EL (cell line): ENCODE measurements at regions not wholly inside any gene's neighbourhood (a gene's known extent, or its start where the extent isn't known, plus 50 kb on each side); places are given as distances from the start of the nearest gene placed in this dataset.
"Not testable (repeated sequence)": the region's sequence is repeated elsewhere in the genome, so short reads cannot be mapped to it uniquely, and the experiment has no call there.

Source experiments
- DNase-seq: peaks from one replicate; pipeline ENCODE4 v3.0.0-alpha.2; 2016

DNA sequence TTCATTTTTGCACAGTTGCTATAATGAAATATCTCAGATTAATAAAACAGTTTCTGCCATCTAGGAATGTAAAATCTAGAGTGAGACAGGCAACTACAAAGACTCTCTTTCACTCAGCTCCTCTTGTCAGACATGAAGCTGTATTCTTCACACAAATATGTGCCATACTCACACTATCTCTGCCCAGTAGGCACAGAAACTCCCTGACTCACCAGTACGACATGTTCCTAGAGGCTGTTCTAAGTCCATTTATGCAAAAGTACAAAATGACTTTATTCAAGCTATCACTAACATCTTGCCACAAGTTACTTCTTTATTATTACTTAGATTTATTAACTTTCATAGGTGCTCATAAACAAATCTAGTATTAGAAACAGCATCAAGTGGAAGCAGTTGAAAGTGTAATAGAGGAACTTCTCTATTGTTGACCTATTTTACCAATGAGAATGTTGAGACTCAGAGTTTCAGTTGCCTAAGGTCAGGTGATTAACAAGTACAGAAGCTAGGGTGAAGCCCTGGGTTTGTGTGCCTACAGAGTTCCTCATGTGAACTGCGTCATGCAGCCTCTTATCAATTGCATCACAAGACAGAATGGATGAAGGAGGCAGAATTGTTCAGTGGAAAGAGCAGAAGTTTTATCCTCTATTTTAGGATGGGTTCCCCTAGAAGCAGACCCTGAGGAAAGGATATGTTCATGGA, 98.9 kb downstream of the RGS2 start:
- peak; percentile 31 for DNase-seq

DNA sequence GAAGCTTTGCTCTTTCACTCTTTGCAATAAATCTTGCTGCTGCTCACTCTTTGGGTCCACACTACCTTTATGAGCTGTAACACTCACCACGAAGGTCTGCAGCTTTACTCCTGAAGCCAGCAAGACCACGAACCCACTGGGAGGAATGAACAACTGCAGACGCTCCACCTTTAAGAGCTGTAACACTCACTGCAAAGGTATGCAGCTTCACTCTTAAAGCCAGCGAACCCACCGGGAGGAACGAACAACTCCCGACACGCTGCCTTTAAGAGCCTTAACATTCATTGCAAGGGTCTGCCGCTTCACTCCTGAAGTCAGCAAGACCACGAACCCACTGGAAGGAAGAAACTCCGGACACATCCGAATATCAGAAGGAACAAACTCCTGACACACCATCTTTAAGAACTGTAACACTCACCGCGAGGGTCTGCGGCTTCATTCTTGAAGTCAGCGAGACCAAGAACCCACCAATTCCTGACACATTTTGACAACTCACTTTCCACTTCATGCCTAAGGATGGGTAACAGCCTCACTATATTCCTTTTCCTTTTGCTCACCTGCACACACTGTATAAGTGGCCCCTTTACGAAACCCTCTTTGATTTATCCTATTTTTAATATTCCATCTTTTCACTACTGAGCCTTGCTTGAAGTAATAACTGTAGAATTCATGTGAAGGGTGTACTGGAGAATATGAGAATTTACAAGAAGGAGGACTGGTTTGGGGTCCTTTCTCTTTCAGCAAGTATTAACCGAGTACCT, 103.2 kb downstream of the RGS2 start:
- not testable (repeated sequence) for DNase-seq

- no peak for DNase-seq
Observed at GRCh38 chr1:192913683-192914082, 104.8 kb downstream of the RGS2 start.

- no peak for DNase-seq
Observed at GRCh38 chr1:192914092-192914491, 105.3 kb downstream of the RGS2 start.

DNA sequence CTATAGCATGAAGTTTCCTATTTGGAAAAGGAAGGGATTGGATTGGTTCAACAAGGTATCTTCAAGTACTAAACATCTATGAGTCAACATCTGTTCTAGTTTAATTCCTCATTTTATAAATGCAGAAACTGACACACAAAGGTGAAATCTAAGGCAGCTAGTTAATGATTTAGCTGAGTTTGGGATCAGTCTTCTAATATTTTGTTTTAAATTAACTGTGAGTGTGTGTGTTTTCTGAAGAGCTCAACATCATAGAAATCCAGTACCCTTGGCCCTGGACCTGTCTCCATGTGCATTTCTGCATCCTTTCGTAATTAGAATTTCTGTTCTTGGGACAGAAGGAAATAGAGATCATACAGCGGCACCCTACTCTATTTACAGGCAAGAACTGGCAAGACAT, 105.9 kb downstream of the RGS2 start:
- DNase-seq = no peak

GRCh38 chr1:192916021-192916420, 107.2 kb downstream of the RGS2 start:
- no peak for DNase-seq

GRCh38 chr1:192918259-192918658, 109.4 kb downstream of the RGS2 start:
- no peak for DNase-seq

GRCh38 chr1:192920412-192920811, 111.6 kb downstream of the RGS2 start:
- DNase-seq = no peak

GRCh38 chr1:192925609-192926008, 116.8 kb downstream of the RGS2 start:
- DNase-seq = no peak

- DNase-seq = no peak
Observed at GRCh38 chr1:192926736-192927135, 117.9 kb downstream of the RGS2 start.

DNA sequence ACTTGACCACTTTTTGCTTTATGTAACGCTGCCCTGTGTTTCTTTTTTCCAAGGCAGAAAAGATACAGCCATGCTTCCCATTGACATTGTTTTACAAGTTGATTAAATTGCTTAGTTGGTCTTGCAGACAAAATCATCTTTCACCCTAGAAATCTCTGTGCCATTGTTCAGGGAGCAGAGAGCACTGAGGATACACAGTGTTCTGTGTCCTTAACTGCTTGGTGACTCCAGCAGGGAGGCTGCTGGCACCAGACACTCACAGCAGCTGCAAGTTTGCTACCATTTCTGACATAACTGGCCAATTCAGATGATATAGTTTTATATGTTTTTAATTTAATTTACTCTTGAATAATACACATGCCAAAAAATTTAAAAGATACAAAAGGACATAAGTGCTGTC, 118.7 kb downstream of the RGS2 start:
- no peak for DNase-seq

DNA sequence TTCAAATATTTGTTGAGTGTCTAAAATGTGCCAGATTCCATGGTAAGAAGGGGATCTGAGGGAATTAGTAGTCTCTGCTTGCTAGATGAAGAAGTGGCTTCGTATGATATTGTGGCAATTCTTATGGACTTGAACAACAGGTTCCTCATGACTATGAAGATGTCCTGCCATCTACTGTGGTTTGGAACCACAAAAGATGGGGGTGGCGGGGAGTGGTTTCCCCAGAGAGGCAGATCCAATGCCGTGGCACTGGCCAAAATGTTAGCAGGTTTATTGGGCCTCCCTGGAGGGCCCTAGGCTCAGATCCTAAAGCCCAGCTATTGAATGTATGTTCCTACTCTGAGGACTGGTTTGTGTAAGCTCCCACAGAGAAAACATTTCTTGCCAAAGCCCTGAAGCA, 120.8 kb downstream of the RGS2 start:
- no peak for DNase-seq

DNA sequence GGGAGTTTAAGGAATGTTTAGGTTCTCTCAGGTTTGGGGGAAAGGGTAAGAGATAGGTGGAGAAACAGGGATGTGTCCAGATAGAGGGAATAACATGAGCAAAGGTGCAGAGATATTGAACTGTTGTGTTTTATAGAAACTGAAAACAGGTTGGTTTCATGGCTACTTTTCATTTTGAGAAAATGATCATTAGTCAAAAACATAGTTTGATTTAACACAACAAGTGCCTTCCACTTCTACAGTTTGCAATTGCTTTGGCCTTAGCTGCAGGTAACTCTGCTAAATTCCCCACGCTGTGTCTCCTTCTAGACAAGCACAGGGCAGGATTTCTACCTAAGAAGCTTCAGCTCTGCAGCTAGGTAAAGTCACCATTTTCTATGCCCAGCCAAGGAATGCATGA, 124.9 kb downstream of the RGS2 start:
- DNase-seq = no peak

GRCh38 chr1:192936313-192937018, 122.7 kb downstream of the UCHL5 start:
- DNase-seq = no peak

GRCh38 chr1:192937128-192937527, 122.0 kb downstream of the UCHL5 start:
- DNase-seq = no peak

DNA sequence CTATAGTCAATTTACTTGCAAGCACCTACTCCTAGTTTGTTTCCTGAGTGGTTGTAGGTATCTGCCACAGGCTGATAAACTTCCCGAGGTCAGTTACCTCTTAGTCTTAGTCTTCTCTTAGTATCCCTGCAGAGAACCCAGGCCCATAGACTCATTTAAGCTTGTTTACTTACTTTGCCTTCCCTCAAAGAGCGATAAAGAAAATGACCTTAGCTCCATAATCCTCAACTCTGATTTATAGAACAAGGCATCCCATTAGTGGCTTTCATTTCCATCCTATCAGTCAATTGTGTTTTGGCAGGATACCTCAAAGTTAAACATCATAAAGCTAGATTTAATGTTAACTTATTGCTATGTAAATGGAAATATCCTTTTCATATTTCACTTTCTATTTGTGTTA, 119.7 kb downstream of the UCHL5 start:
- no peak for DNase-seq

DNA sequence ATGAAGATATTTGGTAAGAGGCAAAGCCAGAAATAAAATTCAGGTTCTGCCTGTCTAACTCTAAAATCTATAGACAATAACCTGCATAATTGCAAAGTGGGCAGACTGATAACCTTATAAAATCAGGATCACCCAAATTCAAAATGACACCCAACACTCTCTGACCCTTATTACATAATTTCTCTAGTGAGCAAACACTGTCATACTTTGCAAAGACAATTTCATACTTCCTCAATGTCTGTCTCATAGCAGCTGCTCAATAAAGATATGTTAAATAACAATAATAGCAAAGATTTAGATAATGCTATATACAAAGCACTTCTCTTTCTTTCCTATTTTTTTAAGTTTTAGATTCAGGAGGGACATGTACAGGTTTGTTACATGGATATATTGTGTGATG, 118.5 kb downstream of the UCHL5 start:
- no peak for DNase-seq

- no peak for DNase-seq
Observed at GRCh38 chr1:192941722-192942411, 117.3 kb downstream of the UCHL5 start.

GRCh38 chr1:192943108-192943507, 116.1 kb downstream of the UCHL5 start:
- no peak for DNase-seq

DNA sequence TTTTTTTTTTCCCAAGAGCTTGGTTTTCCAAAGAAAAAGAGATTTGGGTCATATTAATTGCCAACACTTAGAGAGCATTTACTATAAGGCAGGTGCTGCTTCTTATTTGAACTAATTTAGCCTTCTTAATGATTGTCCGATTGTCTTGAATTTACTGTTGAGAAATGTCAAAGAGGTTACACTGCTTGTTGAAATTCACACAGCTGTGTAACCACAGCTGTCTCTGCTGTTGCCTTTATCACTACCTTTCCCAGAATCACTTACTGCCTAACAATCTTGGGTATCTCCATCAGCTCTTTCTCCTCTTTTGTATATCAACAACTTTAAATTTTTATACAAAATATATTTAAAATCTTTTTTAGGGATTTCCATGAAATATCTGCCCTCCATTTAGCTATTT, 115.6 kb downstream of the UCHL5 start:
- no peak for DNase-seq

DNA sequence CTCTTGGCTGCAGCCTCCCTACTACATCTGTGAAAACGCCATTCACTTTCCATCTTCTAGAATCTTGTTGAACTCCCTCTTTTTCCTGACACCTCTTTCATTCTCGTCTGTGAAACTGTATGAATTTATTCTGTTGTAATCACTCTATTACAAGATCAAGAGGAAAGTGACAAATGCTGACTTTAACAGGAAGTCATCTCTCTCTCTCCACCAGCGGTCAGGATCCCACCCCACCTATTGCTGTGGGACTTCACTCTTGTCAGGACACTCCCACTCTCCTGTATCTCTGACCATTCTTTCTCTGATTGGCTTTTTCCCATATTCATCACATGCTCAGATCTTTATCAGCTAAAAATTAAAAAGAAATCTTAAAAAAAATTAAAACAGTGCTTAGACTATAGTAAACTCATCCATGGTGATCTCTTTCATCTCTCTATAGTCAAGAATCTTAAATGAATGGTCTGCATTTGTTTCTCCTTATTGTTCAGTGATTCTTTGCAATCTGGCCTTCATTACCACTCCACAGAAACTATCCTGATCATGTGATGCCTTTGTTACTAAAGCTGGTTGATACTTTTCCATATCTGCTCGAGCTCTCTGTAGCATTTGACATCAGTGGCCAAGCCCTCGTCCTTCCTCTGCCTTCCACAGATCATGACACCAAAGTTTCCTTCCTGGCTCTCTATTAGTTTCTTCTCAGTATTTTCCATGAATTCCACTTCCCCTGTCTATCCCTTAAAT, 113.6 kb downstream of the UCHL5 start:
- DNase-seq = no peak

DNA sequence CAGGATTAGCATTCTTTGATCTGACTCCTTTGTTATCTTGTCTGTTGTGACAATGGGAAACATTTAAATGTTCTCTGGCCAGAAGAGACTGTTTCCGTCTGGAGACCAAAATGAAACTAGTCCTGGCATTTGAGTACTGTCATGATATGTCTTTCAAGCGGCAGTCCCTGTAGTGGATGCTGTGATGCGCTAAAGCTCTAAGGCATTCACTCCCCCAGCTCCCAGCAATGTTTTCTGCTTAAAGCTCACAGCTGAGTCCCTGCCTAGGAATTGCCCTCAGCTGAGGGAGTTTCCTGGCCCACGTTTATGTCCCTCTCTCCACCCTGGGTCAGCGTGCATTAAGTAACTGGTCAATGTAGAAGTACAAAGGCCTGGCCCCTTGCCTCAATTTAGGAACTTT, 109.4 kb downstream of the UCHL5 start:
- DNase-seq = no peak

- DNase-seq = no peak
Observed at GRCh38 chr1:192950926-192951325, 108.2 kb downstream of the UCHL5 start.
